ENCODE measurements at regions not wholly inside any gene's neighbourhood (a gene's known extent, or its start where the extent isn't known, plus 50 kb on each side); places are given as distances from the start of the nearest gene placed in this dataset.

DNA sequence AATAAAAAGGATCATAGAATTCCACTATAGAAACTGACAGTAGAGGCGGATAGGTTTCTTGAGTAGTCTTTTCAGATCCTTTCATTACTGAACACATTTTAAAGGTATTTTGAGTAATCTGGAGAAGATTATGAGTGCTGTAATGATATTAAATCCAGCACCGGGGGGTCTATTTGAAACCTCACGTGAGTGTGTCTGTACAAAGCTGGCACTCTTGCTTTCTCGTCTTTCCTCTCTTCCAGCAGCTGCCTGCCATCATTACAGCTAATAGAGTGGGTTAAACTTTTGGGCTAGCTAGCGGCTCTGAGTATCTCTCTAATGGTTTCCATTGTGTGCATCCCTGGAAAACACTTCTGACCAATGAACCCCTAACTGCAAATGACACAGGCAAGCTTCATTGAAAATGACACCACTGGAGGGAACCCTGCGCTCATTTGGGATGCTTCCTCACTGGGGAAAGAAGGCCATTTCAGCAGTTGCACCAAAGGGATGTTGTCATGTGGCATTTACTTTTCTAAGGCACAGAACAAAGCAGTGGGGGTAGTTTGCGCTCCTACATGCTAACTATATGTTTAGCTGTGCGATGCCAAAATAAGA is 101.0 kb downstream of the HRH4 start:
- Histone ChIP-seq H3K4me3 (ENCODE audit: extremely low read depth, insufficient read depth, low read length, poor library complexity, severe bottlenecking) (no peak overlapping the region), H3K36me3 (ENCODE audit: control insufficient read depth, insufficient read depth, low read length) (no peaks in the 10 kb centered on the region), H3K4me1 (ENCODE audit: control insufficient read depth, insufficient read depth, low read length, poor library complexity, severe bottlenecking) (peaks cover 14% of the 10 kb centered on the region), H3K9me3 (ENCODE audit: control insufficient read depth, low read length) (no peaks in the 10 kb centered on the region), H3K27ac (ENCODE audit: low read depth, low read length, severe bottlenecking) (no peak overlapping the region)
- WGBS, 2 experiments (ENCODE audit: insufficient coverage in 2 of 2), result 78 to 83% methylated on average over 3 to 5 of the region's 8 CpGs

- H3K27ac ChIP-seq (ENCODE audit: low read depth, low read length, severe bottlenecking), result no peak overlapping the region
- no peaks in the 10 kb centered on the region for H3K9me3 ChIP-seq (ENCODE audit: control insufficient read depth, low read length)
- WGBS, 2 experiments (ENCODE audit: insufficient coverage in 2 of 2), result 79 to 80% methylated on average over 1 to 4 of the region's 4 CpGs
- no peak overlapping the region for H3K4me3 ChIP-seq (ENCODE audit: extremely low read depth, insufficient read depth, low read length, poor library complexity, severe bottlenecking)
- H3K4me1 ChIP-seq (ENCODE audit: control insufficient read depth, insufficient read depth, low read length, poor library complexity, severe bottlenecking), result peaks cover 6% of the 10 kb centered on the region
- no peaks in the 10 kb centered on the region for H3K36me3 ChIP-seq (ENCODE audit: control insufficient read depth, insufficient read depth, low read length)
Measured at GRCh38 chr18:24567199-24567598, 106.8 kb downstream of the HRH4 start.

- Histone ChIP-seq H3K9me3 (ENCODE audit: control insufficient read depth, low read length) (peaks cover 6% of the 10 kb centered on the region), H3K4me3 (ENCODE audit: extremely low read depth, insufficient read depth, low read length, poor library complexity, severe bottlenecking) (no peak overlapping the region), H3K4me1 (ENCODE audit: control insufficient read depth, insufficient read depth, low read length, poor library complexity, severe bottlenecking) (peaks cover 6% of the 10 kb centered on the region), H3K27ac (ENCODE audit: low read depth, low read length, severe bottlenecking) (no peak overlapping the region), H3K36me3 (ENCODE audit: control insufficient read depth, insufficient read depth, low read length) (no peaks in the 10 kb centered on the region)
- 83 to 93% methylated on average over 1 to 3 of the region's 4 CpGs for WGBS, 2 experiments (ENCODE audit: insufficient coverage in 2 of 2)
Measured at GRCh38 chr18:24570716-24571115, 110.3 kb downstream of the HRH4 start.

GRCh38 chr18:24582771-24583170 is 122.3 kb downstream of the HRH4 start:
- Histone ChIP-seq H3K4me1 (ENCODE audit: control insufficient read depth, insufficient read depth, low read length, poor library complexity, severe bottlenecking) (no peaks in the 10 kb centered on the region), H3K27ac (ENCODE audit: low read depth, low read length, severe bottlenecking) (no peak overlapping the region), H3K36me3 (ENCODE audit: control insufficient read depth, insufficient read depth, low read length) (no peaks in the 10 kb centered on the region), H3K9me3 (ENCODE audit: control insufficient read depth, low read length) (no peaks in the 10 kb centered on the region), H3K4me3 (ENCODE audit: extremely low read depth, insufficient read depth, low read length, poor library complexity, severe bottlenecking) (no peak overlapping the region)
- 83 to 96% methylated on average over 3 of the region's 5 CpGs for WGBS, 2 experiments (ENCODE audit: insufficient coverage in 2 of 2)

- Histone ChIP-seq H3K4me1 (ENCODE audit: control insufficient read depth, insufficient read depth, low read length, poor library complexity, severe bottlenecking) (no peaks in the 10 kb centered on the region), H3K36me3 (ENCODE audit: control insufficient read depth, insufficient read depth, low read length) (no peaks in the 10 kb centered on the region), H3K27ac (ENCODE audit: low read depth, low read length, severe bottlenecking) (no peak overlapping the region), H3K9me3 (ENCODE audit: control insufficient read depth, low read length) (no peaks in the 10 kb centered on the region), H3K4me3 (ENCODE audit: extremely low read depth, insufficient read depth, low read length, poor library complexity, severe bottlenecking) (no peak overlapping the region)
- WGBS, 2 experiments (ENCODE audit: insufficient coverage in 2 of 2), result 92 to 96% methylated on average over 7 of the region's 8 CpGs
Measured at GRCh38 chr18:24584205-24584604, 123.8 kb downstream of the HRH4 start.

DNA sequence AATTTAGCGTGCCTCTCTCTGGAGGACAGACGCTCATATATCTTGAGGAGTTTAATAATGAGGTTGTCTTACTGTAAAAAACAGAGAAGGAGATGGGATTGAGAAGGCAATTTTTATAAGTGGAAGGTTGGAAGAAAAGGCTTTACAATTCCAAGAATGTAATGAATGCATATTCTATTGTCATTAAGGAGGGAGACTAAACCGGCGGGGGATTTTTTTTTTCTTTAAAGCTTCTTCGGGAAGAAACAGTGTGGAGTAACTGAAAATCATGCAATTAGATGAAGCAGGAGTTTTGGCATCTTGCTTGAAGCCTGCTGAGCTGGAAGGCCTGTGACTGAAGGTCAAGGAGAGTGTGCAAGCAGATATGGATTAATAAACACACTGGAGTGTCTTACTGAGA is 124.4 kb downstream of the HRH4 start:
- 45 to 48% methylated on average over 5 of the region's 5 CpGs for WGBS, 2 experiments (ENCODE audit: insufficient coverage in 2 of 2)
- Histone ChIP-seq H3K4me1 (ENCODE audit: control insufficient read depth, insufficient read depth, low read length, poor library complexity, severe bottlenecking) (no peaks in the 10 kb centered on the region), H3K4me3 (ENCODE audit: extremely low read depth, insufficient read depth, low read length, poor library complexity, severe bottlenecking) (no peak overlapping the region), H3K36me3 (ENCODE audit: control insufficient read depth, insufficient read depth, low read length) (no peaks in the 10 kb centered on the region), H3K27ac (ENCODE audit: low read depth, low read length, severe bottlenecking) (no peak overlapping the region), H3K9me3 (ENCODE audit: control insufficient read depth, low read length) (no peaks in the 10 kb centered on the region)

DNA sequence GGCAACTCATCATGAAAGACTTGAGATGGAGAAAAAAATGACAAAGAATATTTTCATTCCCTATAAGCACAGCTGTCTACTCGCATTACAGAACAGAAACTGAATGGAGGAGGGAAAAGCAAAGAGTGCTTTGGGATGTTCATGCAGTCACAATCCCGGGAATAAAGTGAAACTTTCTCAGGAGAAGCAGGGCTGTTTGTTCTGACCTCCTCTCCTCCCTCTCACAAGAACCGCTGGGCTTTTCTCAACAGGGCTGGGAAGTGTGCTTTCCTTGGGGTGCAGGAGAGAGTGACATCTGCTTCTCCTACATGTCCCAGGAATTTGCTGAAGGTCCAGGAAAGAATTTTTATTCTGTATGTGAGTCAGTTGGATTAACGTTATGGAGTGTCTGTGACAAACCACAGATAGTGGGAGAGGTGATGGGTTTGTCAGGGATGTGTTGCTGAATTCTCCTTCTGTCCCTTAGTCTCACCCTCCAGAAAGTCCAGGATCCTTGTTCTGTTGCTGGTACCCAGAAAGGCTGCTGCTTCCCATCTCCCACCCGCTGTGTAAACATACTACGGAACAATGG is 125.6 kb downstream of the HRH4 start:
- 81 to 88% methylated on average over 2 to 3 of the region's 6 CpGs for WGBS, 2 experiments (ENCODE audit: insufficient coverage in 2 of 2)
- H3K4me1 ChIP-seq (ENCODE audit: control insufficient read depth, insufficient read depth, low read length, poor library complexity, severe bottlenecking), result no peaks in the 10 kb centered on the region
- H3K27ac ChIP-seq (ENCODE audit: low read depth, low read length, severe bottlenecking), result no peak overlapping the region
- H3K4me3 ChIP-seq (ENCODE audit: extremely low read depth, insufficient read depth, low read length, poor library complexity, severe bottlenecking), result no peak overlapping the region
- H3K36me3 ChIP-seq (ENCODE audit: control insufficient read depth, insufficient read depth, low read length), result no peaks in the 10 kb centered on the region
- peaks cover 2% of the 10 kb centered on the region for H3K9me3 ChIP-seq (ENCODE audit: control insufficient read depth, low read length)

DNA sequence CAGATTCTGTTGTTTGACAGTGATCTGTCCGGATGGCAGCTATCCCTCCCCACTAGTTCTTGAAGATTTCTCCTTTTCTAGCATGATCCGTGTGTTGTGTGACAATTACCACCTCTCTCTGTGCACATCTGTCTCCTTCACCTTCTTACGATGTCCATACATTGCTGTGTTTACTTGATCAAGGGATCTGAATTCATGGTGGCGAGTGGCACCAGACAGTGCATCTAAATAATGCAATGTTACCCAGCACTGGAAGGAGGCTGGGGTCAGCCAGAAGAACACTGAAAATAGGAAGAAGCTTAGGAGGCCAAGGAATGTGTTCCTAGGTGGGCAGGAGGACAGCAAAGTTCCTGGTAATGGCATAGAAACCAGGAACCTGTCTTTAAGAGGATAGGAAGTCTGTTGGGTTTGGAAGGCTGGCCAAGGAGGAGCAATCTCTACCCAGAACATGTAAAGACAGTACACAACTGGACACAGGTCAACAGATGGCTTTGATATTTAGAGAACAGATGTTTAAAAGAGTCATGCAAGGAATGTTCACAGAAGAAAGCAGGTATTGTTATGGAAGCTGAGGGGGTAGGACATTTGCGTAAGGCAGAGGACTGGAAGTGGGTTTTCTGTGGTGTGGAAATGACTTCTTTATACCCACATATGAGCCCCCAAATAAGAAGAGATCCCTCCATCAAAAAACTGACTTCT is 126.4 kb downstream of the HRH4 start:
- H3K36me3 ChIP-seq (ENCODE audit: control insufficient read depth, insufficient read depth, low read length), result no peaks in the 10 kb centered on the region
- peaks cover 3% of the 10 kb centered on the region for H3K9me3 ChIP-seq (ENCODE audit: control insufficient read depth, low read length)
- no peak overlapping the region for H3K27ac ChIP-seq (ENCODE audit: low read depth, low read length, severe bottlenecking)
- H3K4me1 ChIP-seq (ENCODE audit: control insufficient read depth, insufficient read depth, low read length, poor library complexity, severe bottlenecking), result no peaks in the 10 kb centered on the region
- WGBS, 2 experiments (ENCODE audit: insufficient coverage in 2 of 2), result 82 to 86% methylated on average over 2 to 4 of the region's 5 CpGs
- H3K4me3 ChIP-seq (ENCODE audit: extremely low read depth, insufficient read depth, low read length, poor library complexity, severe bottlenecking), result no peak overlapping the region

DNA sequence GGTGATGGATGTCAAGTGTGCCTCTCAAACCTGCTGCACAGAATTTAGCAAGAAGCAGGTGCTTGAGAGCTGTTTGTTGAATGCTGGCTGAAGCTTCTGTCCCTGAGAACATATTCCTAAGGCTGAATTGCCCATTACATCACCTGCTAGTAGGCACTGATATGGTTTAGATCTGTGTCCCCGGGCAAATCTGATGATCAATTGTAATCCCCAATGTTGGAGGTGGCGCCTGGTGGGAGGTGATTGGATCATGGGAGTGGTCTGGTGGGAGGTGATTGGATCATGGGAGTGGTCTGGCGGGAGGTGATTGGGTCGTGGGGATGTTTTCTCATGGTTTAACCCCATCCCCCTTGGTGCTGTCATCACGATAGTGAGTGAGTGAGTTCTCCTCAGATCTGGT is 128.0 kb downstream of the HRH4 start:
- Histone ChIP-seq H3K27ac (ENCODE audit: low read depth, low read length, severe bottlenecking) (no peak overlapping the region), H3K4me3 (ENCODE audit: extremely low read depth, insufficient read depth, low read length, poor library complexity, severe bottlenecking) (no peak overlapping the region), H3K9me3 (ENCODE audit: control insufficient read depth, low read length) (peaks cover 3% of the 10 kb centered on the region), H3K36me3 (ENCODE audit: control insufficient read depth, insufficient read depth, low read length) (no peaks in the 10 kb centered on the region), H3K4me1 (ENCODE audit: control insufficient read depth, insufficient read depth, low read length, poor library complexity, severe bottlenecking) (no peaks in the 10 kb centered on the region)
- 73 to 91% methylated on average over 4 of the region's 5 CpGs for WGBS, 2 experiments (ENCODE audit: insufficient coverage in 2 of 2)

- 85 to 96% methylated on average over 3 to 4 of the region's 4 CpGs for WGBS, 2 experiments (ENCODE audit: insufficient coverage in 2 of 2)
- H3K27ac ChIP-seq (ENCODE audit: low read depth, low read length, severe bottlenecking), result no peak overlapping the region
Measured at GRCh38 chr18:24590946-24591345, 130.5 kb downstream of the HRH4 start.

GRCh38 chr18:24593401-24593800 is 133.0 kb downstream of the HRH4 start:
- Histone ChIP-seq H3K4me1 (ENCODE audit: control insufficient read depth, insufficient read depth, low read length, poor library complexity, severe bottlenecking) (no peaks in the 10 kb centered on the region), H3K27ac (ENCODE audit: low read depth, low read length, severe bottlenecking) (no peak overlapping the region), H3K9me3 (ENCODE audit: control insufficient read depth, low read length) (peaks cover 3% of the 10 kb centered on the region), H3K36me3 (ENCODE audit: control insufficient read depth, insufficient read depth, low read length) (no peaks in the 10 kb centered on the region), H3K4me3 (ENCODE audit: extremely low read depth, insufficient read depth, low read length, poor library complexity, severe bottlenecking) (no peak overlapping the region)
- WGBS, 2 experiments (ENCODE audit: insufficient coverage in 2 of 2), result 95 to 100% methylated on average over 3 of the region's 3 CpGs

More at GRCh38 chr18:24590946-24591345, 130.5 kb downstream of the HRH4 start:
- no peaks in the 10 kb centered on the region for H3K36me3 ChIP-seq (ENCODE audit: control insufficient read depth, insufficient read depth, low read length)
- peaks cover 3% of the 10 kb centered on the region for H3K9me3 ChIP-seq (ENCODE audit: control insufficient read depth, low read length)
- no peak overlapping the region for H3K4me3 ChIP-seq (ENCODE audit: extremely low read depth, insufficient read depth, low read length, poor library complexity, severe bottlenecking)
- H3K4me1 ChIP-seq (ENCODE audit: control insufficient read depth, insufficient read depth, low read length, poor library complexity, severe bottlenecking), result no peaks in the 10 kb centered on the region
